GM10266 (cell line): ENCODE measurements at regions not wholly inside any gene's neighbourhood (a gene's known extent, or its start where the extent isn't known, plus 50 kb on each side); places are given as distances from the start of the nearest gene placed in this dataset.
"Not testable (repeated sequence)": the region's sequence is repeated elsewhere in the genome, so short reads cannot be mapped to it uniquely, and the experiment has no call there.

Experiments
- DNase-seq: peaks from one replicate; pipeline ENCODE4 v3.0.0; 2012; ENCODE audit errors: extremely low spot score
- TF ChIP-seq, protein P1 (sequence below): IDR thresholded peaks from 2 replicates; pipeline ENCODE4 v1.5.1; 2012; ENCODE audit warnings: mild to moderate bottlenecking, low read depth; ENCODE audit not compliant: control insufficient read depth, insufficient read depth; ENCODE audit errors: missing control alignments

DNA sequence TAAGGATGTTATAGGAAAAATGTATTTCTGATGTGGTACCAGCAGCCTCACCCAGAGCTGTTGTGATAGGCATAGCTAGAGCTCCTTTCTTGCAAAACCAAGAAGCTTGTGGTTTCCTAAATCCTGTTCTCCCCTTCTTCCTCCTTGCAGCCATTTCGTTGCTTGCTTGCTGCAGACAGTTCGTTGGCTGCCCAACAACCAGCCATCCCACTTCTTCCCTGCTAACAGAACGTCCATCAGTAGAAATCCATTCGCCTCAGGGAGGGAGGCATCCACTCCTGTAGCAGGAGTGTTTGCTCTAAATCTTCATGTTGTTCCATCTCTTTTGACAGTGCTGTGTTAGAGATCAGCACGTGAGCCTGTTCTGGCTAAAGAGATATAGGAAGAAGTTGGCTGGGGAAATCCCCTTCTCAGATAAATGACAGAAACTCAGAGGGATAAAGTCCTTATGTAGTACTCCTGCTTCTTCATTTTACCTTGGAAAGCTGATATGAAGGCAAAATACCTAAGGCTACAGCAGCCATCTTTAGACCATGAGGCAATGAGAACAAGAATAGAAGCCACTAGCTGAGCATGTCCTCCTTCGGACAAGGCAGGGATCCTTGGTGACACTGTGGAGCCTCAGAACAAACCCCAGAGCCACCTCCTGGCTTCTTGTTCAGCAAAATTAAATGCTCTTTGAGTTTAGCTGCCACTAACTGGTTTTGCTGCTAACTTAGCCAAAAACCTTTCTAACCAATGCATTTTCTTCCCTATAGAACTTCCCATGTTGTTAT is 68.4 kb upstream of the RELL1 start:
- DNase-seq, result no peak
- TF ChIP-seq, protein P1, sequence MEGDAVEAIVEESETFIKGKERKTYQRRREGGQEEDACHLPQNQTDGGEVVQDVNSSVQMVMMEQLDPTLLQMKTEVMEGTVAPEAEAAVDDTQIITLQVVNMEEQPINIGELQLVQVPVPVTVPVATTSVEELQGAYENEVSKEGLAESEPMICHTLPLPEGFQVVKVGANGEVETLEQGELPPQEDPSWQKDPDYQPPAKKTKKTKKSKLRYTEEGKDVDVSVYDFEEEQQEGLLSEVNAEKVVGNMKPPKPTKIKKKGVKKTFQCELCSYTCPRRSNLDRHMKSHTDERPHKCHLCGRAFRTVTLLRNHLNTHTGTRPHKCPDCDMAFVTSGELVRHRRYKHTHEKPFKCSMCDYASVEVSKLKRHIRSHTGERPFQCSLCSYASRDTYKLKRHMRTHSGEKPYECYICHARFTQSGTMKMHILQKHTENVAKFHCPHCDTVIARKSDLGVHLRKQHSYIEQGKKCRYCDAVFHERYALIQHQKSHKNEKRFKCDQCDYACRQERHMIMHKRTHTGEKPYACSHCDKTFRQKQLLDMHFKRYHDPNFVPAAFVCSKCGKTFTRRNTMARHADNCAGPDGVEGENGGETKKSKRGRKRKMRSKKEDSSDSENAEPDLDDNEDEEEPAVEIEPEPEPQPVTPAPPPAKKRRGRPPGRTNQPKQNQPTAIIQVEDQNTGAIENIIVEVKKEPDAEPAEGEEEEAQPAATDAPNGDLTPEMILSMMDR, result no peak

DNA sequence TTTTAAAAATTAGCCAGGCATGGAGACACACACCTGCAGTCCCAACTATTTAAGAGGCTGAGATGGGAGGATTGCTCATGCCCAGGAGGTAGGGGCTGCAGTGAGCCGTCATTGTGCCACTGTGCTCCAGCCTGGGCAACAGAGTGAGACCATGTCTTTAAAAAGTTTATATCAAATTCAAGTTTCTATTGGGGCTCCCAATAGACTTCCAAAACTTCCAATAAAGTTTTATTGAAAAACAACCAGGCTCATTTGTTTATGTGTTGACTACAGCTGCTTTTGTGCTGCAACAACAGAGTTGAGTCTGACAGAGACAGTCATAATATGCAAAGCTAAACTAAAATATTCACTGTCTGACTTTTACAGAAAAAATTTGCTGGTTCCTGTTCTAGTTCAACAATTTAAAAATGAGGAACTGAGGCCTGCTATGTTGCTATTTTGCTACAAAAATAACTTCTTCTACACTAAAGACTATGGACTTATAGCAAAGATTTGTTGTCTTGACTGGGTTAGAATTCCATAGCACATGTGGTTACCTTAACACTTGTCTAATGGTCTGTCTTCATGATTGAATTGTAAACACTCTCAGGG is 63.3 kb upstream of the RELL1 start:
- TF ChIP-seq, protein P1, result no peak
- no peak for DNase-seq

DNA sequence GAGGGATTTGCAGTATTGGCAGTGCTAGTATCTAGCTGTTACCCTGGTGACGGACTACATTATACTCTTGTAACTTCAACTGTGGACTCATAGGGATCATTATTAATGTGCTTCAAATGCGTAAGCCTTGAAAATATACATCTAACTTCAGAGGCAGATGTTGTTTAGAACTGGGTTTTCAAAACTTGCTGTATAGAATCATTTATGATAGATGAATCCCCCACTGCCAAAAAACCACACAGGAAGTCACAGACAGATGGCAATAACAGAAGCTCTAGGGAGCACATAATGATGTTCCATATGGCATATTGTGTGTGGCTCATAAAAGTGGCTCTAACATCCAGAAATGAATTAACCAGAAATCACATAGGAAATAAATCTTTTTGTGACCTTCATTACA is 62.3 kb upstream of the RELL1 start:
- TF ChIP-seq, protein P1, result no peak
- no peak for DNase-seq

GRCh38 chr4:37747772-37748330 is 61.7 kb upstream of the RELL1 start:
- TF ChIP-seq, protein P1, result no peak
- no peak for DNase-seq

DNA sequence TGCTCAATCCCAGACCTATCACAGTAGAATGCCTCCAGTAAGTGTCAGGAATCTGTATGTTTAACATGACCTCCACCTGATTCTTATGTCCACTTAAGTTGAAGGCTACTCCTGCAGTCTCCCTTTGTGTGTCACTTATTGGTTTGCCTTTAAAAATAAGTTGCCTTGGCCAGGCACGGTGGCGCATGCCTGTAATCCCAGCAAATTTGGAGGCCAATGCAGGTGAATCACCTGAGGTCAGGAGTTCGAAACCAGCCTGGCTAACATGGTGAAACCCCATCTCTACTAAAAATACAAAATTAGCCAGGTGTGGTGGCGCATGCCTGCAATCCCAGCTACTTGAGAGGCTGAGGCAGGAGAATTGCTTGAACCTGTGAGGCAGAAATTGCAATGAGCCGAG is 60.7 kb upstream of the RELL1 start:
- not testable (repeated sequence) for DNase-seq

- DNase-seq, result no peak
- TF ChIP-seq, protein P1, result no peak
Observed at GRCh38 chr4:37745946-37746345, 59.8 kb upstream of the RELL1 start.

DNA sequence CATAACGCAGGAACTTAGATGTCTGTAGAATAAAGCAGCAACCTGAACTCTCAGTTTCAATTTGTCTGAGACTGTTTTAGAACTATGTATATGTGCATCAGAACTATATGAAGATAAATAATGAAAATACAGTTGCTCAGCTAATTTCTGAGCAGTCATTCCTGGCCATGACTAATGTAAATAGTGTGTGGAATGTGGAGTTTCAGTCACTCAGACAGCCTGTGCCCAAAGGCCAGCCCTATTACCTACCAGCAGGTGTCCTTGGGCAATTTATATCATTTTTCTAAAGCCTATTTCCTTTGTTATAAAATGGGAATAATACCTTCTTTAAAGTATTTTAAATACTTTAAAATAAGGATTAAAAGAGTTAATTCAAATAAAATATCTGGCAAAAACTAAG is 56.0 kb upstream of the RELL1 start:
- no peak for DNase-seq
- TF ChIP-seq, protein P1, result no peak

DNA sequence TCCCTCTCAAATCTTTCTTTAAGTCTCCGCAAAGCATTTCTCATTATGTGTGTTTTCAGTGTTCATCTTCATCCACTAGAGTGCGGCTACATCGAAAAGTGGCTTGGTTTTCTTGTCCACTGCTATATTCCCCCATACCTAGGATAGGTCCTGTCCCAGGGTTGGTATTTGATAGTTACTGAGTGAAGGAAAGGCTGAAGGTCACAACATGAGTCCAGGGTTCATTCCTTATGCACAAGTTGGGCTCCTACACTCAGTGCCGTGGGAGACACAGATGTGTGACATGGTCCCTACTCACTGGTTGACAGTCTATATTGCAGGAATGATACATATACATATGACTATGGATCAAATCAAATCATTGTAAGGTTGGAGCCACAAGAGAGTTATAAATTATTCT is 55.4 kb upstream of the RELL1 start:
- TF ChIP-seq, protein P1, result no peak
- DNase-seq, result no peak
